ENCODE measurements at regions not wholly inside any gene's neighbourhood (a gene's known extent, or its start where the extent isn't known, plus 50 kb on each side); places are given as distances from the start of the nearest gene placed in this dataset.

DNA sequence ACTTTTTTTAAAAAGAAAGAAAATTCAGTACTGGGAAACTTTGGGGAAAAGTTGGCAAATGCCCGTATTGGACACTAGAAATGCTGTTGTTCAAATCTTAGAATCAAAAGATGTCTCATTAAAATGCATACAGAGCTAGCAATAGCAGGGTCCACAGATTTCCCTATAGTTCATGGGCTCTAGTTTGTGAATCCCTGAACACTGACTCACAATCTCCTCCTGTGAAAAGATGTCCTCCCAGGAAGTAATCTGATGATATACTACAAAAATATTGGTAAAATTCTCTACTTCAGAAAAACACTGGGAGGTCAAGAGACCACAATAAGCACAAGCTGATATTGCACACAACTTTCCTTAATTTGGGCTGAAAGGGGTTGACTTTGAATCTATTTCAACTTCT lies 568.4 kb upstream of the ZNF385D start:
- Histone ChIP-seq H4K8ac (ENCODE audit: extremely low read depth, insufficient read depth, low read length) (no peak overlapping the region), H3K56ac (replicated peaks; ENCODE audit: insufficient read length, low read depth, low read length) (no peak overlapping the region), H3K36me3 (ENCODE audit: control insufficient read depth in 2 of 4, insufficient read depth in 4 of 4, low read length in 3 of 4) (no peaks in the 10 kb centered on the region), H3K4me1 (replicated peaks in 1 of 4; ENCODE audit: control insufficient read depth in 3 of 4, insufficient read depth in 4 of 4, low read length in 3 of 4) (peaks cover 0 to 3% (median 1%) of the 10 kb centered on the region in 4 experiments; a peak in 2 of 7 replicates), H3K27me3 (replicated peaks in 1 of 4; ENCODE audit: control insufficient read depth in 3 of 4, extremely low read depth in 1 of 4, insufficient read depth in 3 of 4, low read length in 3 of 4) (no peaks in the 10 kb centered on the region), H2BK120ac (replicated peaks; ENCODE audit: low read depth, low read length) (no peak overlapping the region), H3K79me2 (ENCODE audit: control insufficient read depth in 1 of 2, insufficient read depth in 2 of 2, low read length in 2 of 2) (no peaks in the 10 kb centered on the region), H2BK20ac (ENCODE audit: low read length) (no peak overlapping the region), H2BK5ac (ENCODE audit: low read depth, low read length) (no peak overlapping the region), H3K14ac (ENCODE audit: insufficient read length) (no peak overlapping the region), H3K4me3 (ENCODE audit: extremely low read depth in 1 of 4, insufficient read depth in 2 of 4, low read depth in 3 of 4, low read length in 4 of 4) (no peak overlapping the region), H3K79me1 (ENCODE audit: low read depth, low read length) (no peaks in the 10 kb centered on the region), H4K91ac (replicated peaks; ENCODE audit: insufficient read length, low read length) (no peak overlapping the region), H4K5ac (ENCODE audit: insufficient read length, low read depth, low read length) (no peak overlapping the region), H3K4me2 (ENCODE audit: insufficient read depth in 1 of 2, low read depth in 2 of 2, low read length in 2 of 2) (no peak overlapping the region), H3K23ac (ENCODE audit: insufficient read length) (no peak overlapping the region), H3K9me3 (ENCODE audit: insufficient read depth in 2 of 2, low read depth in 1 of 2, low read length in 1 of 2) (no peaks in the 10 kb centered on the region), H3K9ac (replicated peaks in 1 of 4; ENCODE audit: extremely low read depth in 1 of 4, low read depth in 3 of 4, low read length in 3 of 4) (no peak overlapping the region), H2BK12ac (ENCODE audit: low read depth, low read length) (no peak overlapping the region), H3K27ac (ENCODE audit: low read depth, low read length) (no peak overlapping the region), H3K4ac (replicated peaks; ENCODE audit: insufficient read length, low read depth, low read length) (no peak overlapping the region), H4K20me1 (replicated peaks in 1 of 2; ENCODE audit: control insufficient read depth in 1 of 2, insufficient read depth in 2 of 2, low read length in 2 of 2) (no peaks in the 10 kb centered on the region), H2AK5ac (ENCODE audit: low read depth, low read length) (no peak overlapping the region), H3K23me2 (ENCODE audit: low read depth, low read length) (no peaks in the 10 kb centered on the region), H2AFZ (ENCODE audit: low read length) (no peak overlapping the region), H3K18ac (ENCODE audit: extremely low read depth, low read length) (no peak overlapping the region), H2BK15ac (ENCODE audit: low read length) (no peak overlapping the region)
- POLR2A ChIA-PET (ENCODE audit: partially characterized antibody): no interaction called here
- CTCF ChIA-PET (ENCODE audit: partially characterized antibody): interaction anchor here (0.5 kb wide), 1 partner anchor 603 kb away, joined by 3 read pairs; no protein-coding TSS in a partner anchor
- TF ChIP-seq ASH2L (IDR thresholded peaks at IDR 0.05; ENCODE audit: low read length) (no peak), TBP (IDR thresholded peaks at IDR 0.05; ENCODE audit: low read depth, low read length) (no peak), SP2 (IDR thresholded peaks at IDR 0.05; ENCODE audit: low read length) (no peak), GABPA (IDR thresholded peaks at IDR 0.05; ENCODE audit: borderline replicate concordance, insufficient read depth, low read length) (no peak), FOSL1 (IDR thresholded peaks at IDR 0.05; ENCODE audit: insufficient read depth, low read depth, low read length) (no peak), SP4 (IDR thresholded peaks at IDR 0.05; ENCODE audit: low read length) (no peak), KDM5A (IDR thresholded peaks at IDR 0.05; ENCODE audit: low read length) (no peak)
- TF ChIP-seq, protein P1, sequence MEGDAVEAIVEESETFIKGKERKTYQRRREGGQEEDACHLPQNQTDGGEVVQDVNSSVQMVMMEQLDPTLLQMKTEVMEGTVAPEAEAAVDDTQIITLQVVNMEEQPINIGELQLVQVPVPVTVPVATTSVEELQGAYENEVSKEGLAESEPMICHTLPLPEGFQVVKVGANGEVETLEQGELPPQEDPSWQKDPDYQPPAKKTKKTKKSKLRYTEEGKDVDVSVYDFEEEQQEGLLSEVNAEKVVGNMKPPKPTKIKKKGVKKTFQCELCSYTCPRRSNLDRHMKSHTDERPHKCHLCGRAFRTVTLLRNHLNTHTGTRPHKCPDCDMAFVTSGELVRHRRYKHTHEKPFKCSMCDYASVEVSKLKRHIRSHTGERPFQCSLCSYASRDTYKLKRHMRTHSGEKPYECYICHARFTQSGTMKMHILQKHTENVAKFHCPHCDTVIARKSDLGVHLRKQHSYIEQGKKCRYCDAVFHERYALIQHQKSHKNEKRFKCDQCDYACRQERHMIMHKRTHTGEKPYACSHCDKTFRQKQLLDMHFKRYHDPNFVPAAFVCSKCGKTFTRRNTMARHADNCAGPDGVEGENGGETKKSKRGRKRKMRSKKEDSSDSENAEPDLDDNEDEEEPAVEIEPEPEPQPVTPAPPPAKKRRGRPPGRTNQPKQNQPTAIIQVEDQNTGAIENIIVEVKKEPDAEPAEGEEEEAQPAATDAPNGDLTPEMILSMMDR (IDR thresholded peaks at IDR 0.05; ENCODE audit: control extremely low read depth in 1 of 3, insufficient read depth in 1 of 3, low read depth in 1 of 3, low read length in 3 of 3): no peak
- no peak for DNase-seq (ENCODE audit: low read depth in 1 of 2, low spot score in 2 of 2)
- 89% methylated on average over 1 of the region's 1 CpG; no CpG with 5 or more reads in 1 of the 2 experiments for WGBS, 2 experiments (ENCODE audit: extremely low coverage in 1 of 2, insufficient coverage in 1 of 2, insufficient read length in 1 of 2, insufficient replicate concordance in 2 of 2, low coverage in 1 of 2, low lambda C conversion rate in 2 of 2, missing lambda C conversion rate in 1 of 2)
- FAIRE-seq: no peak

All from H1 (cell line).